ENCODE measurements at regions not wholly inside any gene's neighbourhood (a gene's known extent, or its start where the extent isn't known, plus 50 kb on each side); places are given as distances from the start of the nearest gene placed in this dataset.
A peak's percentile ranks its signal among the peaks of the same experiment; 100 is the strongest.

DNA sequence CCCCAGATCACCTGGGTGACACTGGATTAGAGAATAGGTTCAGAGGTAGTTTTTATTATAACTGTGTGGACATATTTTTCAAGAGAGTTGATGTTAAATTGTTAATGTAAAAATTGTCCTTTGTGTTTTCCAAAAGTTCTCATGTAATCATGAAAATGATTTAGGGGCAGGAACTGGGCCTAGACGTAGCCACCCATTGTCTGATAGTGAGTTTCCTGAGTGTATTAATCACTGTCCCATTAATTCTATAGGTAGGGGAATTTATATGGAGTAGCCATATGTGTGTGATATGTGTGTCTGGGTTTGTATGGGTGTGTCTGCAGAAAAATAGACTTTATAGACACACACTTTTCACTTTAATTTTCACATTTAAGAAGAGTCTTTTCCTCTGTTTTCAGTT lies 144.6 kb upstream of the RAI14 start:
- no peak for DNase-seq

DNA sequence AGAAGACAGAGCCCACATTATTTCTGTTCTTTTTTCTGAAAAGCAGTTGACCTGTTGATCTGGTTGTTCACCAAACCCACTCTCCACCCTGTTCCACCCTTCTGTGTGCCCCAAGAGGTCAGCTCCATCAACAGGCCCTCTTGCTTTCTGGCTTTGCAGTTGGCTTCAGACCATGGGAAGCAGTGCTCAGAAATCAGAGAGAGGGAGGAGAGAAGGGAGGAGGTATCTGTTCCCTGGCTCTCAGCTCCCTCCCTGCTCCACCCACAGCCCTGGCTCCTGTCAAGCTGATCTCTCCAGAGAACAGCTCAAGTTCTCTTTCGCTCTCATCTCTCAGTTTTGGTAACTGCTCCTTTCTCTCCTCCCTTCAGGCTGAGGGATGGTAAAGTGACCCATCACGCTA lies 144.2 kb upstream of the RAI14 start:
- no peak for DNase-seq

DNA sequence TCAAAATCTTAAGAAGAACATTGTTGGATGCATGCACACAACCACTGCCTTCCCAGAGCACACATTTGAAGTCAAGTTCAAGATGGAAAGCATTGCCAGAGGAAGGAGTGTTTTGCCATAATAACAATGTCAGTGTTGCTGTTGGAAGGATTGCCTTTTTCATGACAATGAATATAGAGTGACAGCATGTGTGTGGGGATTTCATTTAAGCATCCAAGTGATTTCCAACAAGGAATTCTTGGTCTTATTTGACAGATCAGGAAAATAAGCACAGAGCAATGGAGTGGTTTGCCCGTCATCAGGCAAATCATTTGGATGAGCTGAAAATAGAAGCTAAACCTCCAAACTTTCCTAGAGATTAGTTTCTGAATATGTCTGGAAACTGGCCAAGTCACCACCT lies 140.0 kb upstream of the RAI14 start:
- DNase-seq, result no peak

DNA sequence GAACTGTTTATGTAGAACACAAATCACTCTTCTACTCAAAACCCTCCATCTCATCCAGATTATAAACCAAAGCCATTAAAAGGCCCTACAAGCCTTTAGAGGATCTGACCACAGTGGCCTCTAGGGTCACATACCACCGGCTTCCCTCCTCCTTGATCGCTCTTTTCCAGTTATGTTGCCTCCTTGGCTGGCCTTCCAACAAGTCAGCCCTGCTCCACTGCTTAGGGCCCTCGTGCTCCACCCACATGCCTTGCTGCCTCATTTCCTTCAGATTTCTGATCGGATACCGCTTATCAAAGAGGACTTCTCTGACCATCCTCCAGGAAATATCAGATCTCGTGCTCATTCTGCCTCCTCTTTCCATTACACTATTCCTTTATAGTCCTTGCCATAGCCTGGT lies 139.4 kb upstream of the RAI14 start:
- no peak for DNase-seq

DNA sequence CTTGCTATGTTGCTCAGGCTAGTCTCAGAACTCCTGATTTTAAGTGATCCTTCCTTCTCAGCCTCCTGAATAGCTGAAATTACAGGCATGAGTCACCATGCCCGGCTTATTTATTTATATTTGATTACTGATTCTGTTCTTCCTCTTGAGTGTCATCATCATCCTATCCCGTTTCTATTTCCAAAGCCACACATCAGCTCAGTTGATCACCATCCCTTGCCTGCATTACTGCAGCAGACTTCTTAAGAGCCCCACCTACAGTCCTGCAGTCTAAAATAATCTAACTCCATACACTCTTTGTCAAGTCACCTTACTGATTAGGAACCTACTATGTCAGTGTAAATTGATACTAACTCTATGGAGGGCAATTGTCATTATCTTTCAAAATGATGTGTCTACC lies 138.9 kb upstream of the RAI14 start:
- DNase-seq, result no peak

DNA sequence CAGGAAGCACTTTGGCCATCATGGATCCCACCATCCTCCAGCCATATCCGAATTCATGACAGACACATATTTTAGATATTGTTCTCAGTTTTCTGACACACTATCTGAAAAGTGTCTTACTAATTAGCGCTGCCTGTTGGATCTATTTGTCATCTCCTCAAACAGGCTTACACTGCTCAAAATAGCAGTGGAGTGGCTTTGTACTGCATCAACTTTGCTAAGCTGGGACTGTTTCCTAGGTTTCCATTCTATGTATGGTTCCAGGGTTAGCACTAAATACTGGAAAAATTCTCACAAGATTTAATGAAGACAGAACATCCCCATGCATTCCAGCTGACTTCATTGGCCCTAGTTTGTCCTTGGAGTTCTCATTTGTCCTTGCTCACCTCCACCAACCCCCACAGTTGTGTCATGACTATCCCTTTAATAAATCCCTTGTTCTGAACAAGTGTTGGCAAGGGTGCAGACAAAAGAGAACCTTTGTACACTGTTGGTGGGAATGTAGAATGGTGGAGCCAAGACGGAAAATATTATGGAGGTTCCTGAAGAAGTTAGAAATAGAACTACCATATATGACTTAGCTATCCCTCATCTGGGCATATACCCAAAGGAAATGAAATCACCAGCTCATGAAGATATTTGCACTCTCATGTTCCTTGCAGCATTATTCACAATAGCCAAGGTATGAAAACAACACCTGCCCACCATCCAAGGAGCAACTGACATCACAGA lies 136.5 kb upstream of the RAI14 start:
- no peak for DNase-seq

DNA sequence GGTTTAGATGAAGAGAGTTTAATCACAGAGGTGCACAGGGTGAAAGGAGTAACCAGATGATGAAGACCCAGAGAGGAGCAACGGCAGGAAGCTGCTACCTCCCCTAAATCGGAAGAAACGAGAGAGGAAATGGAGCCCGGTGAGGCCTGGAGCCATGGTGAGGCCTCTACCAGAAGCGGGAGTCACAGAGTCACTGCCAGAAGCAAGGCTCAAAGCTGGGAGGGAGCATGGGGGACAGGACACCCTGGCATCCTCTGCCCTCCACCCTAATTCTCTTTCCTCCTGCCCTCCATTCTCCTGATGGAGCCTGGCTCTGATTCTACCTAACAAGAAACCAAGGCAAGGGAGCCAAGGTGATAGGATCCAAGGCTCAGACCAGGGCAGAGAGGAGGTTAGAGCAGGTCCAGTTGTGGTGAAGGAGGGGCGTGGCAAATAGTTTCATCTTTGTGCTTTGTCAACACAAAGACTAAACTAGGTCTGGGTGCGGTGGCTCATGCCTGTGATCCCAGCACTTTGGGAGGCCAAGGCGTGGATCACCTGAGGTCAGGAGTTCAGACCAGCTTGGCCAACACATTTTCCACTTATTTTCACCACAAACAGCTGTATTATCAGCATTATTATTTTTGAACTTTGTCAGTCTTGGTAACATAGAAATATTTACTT lies 134.4 kb upstream of the RAI14 start:
- DNase-seq, result no peak

DNA sequence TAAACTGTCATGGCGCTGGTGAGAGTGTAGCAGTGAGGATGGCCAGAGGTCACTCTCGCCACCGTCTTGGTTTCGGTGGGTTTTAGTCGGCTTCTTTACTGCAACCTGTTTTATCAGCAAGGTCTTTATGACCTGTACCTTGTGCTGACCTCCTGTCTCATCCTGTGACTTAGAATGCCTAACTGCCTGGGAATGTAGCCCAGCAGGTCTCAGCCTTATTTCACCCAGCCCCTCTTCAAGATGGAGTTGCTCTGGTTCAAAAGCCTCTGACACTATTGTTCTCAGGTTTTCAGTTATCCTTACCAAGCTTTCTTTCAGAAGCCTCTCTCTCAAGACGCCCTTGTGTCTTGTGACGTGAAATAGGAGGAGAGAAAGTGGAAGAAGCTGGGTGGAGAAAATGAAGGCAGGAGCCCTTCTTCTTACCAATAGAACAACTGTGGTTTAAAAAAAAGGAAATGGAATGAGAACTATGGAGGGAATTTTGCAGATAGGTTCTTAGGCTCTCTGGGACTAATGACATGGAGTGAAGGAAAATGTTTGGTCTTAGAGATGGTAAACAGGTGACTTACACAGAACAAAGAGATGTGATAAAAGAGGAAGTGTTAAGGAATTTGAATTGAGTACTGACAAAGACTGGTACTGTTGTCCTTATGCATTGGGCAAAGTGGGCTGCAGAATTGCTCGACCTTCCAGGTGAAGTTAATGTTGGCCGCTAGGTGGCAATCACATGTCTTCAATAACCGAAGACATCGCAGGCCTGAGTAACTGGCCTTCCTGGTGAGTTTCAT lies 133.3 kb upstream of the RAI14 start:
- peak; percentile 74 for DNase-seq

DNA sequence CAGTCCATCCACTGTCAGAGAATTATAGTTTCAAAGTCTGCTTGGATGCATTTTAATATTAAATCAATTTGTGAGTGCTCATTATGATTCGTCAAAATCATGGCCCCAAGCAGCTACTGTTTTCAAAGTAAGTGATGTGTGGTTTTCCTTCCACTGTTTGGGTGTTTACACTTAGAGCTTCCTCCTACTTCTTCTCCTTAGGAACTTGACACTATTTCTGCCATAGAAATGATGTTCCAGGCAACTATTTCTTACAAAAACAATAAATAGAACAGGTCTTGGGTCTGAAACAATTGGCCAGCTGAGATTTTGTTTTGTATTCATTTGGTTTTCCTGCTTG lies 132.8 kb upstream of the RAI14 start:
- no peak for DNase-seq

DNA sequence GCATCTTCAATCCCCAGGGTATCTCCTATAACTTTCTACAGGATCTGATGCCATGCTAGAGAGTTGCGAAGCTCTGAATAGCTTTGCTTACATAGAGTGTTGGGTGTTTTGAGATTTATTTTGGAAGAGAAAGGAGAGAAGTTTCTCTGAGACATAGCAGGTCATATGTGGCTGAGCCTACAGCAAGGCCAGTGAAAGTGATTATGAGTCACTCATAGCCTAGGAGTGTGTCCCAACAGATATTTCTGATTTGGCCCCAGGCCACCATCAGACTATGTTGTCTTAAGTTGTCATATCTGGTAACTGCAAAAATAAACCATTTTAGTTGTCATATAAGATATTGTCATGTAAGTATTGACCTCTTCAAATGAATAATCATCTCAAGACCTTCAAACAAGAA lies 132.0 kb upstream of the RAI14 start:
- no peak for DNase-seq

DNA sequence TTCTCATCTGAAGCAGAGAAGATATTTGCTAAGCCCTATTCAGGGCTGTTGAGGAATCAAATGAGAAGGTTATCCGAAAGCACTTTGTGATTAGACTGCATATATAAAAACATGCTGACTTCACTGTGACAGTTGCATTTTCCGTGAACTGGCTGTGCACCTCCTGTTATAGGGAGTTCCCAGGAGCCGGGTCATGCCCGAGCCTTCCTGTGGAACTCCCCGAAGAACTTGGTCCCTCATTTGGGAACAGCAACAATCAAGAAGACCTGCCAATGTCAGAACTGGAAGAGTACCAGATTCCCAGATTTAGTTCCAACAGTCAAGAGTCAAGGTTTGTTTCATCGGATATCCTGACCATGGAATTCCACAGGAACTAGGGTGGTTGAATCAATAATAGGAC lies 130.4 kb upstream of the RAI14 start:
- no peak for DNase-seq

DNA sequence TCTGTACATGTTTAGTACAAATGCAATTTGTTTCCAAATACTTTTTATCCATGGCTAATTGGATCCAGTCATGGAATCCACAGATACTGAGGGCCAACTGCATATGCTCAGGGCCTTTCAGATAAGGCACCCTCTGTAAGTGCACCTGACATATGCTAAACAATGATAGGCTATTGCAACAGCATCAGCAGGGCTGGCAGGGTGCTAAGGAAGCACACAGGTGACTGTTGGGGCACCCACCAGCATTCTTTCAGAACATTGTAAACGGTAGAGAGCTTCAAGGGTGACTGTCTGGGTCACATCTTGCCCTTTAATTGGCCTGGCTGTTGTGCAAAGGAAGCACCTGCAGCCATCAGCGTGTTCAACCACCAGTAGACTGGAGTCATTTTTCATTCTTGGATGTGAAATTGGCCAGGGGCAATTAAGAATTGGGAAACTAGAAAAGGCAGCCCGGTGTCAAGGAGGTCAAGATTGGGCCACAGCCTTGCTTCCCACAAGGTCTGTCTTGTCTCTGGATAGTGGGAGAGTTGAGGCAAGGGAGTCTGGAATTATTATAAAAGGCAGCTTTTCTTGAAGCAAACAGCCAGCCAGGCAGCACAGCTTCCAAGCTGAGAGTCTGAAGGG lies 129.3 kb upstream of the RAI14 start:
- DNase-seq, result no peak

DNA sequence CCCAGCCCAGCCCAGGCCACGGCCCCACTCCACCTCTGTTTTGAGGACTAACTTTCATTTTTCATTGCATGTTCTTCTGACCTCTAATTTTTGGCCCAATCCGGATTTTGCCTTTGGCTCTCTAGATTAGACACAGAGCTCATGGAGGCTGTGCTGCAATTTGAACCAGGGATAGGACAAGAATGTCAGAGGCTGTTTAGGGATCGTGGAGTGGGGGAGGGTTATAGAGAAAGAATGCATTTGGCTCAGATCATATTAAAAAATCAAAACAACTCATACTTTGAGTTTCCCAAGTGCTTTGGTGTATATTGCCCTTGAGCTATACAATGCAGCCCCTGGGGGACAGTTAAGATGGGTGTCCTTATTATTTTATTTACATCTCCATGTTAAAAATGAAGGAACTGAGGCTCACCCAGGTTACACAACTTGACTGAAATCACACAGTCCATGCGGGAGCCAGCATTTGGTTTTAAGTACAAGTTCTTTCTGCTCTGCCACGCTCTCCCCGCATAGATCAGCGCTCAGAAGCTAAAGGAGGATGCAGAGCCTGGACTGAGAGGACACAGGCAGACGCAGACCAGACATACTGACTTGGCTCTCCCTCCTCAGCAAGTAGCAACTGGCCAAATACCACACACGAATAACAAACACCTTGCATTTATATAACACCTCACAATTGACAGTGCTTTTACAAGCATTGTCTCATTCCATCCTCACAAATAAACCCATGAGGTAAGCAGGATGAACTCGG lies 126.4 kb upstream of the RAI14 start:
- no peak for DNase-seq

DNA sequence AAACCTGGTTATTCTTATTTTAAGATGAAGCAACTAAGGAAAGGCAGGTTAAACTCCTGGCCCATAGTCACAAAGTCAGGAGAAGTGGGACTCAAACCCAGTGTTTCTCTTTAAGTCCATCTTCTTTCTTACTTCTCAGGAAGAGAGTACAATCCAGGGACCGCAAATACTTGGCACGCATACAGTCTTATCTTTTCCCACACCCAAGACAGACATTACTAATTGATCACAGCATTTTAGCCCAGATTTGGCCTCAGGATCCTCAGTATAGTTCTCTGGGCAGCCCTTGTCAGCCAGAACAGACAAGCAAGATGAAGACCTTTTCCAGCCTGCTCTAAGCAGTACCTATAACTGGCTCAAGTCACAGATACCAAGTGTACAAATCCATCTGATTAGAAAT lies 125.5 kb upstream of the RAI14 start:
- no peak for DNase-seq

DNA sequence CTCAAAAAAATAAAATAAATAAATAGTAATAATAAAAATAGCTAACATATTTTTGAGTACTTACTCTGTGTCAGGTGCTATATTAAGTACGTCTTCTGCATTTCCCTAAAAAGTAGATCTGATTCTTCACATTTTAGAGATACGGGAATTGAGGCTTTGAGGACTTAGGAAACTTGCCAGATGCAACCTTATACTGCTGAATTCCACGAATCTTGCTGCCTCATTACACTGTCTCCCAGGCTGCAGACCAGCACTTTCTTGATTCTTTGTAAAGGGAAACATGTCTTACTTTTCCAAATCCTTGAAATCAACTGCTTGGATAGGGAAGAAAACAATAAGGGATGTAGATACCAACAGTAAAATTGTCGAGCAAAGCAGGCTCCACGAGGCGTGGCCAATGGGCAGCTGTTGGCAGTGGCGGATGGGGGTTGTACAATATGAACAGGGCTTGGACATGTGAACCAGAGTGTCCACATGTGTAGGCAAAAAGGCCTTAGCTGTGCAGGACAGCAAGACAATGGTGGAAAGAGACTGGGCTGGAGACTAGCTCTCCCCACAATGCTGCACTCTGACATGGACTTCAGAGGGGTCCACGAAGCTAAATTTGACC lies 124.3 kb upstream of the RAI14 start:
- DNase-seq, result no peak

DNA sequence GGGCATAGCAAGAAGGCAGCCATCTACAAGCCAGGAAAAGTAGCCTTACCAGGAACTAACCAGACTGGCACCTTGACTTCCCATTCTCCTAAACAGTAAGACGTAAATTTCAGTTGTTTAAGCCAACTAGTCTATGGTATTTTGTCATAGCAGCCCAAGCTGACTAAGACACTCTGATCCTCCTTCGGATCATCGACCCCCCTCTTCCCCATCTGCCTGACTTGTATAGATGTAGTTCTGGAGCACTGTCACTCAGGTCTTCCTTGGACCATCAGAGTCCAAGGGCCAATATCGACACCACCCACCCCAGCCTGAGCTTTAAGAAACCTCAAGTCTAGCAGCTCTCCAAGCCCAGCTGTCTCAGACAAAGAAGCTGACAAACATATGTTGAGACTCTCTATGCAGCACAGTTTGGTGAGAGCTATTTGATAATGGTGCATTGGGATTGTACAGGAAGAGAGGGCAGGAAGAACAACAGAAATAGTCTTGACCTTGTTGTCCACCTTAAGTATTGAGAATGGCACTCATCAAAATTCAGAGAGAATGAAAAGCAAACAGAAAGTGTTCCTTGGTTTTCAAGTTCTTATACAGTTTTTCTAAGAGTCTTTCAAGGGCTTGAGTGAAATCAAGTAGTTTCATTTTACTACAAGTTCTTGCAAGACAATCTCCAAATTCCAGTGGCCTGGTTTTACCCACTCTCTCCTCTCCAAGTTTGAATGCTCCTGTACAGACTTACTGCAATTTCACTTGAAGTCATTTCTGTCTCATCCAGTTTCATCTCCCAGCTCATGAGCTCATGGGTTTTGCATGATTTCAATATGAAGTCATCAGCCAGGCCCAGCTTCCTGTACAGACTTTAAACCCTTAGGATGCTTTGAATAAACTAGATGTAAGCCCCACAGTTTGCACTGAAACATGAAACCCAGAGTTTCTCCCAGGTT lies 122.3 kb upstream of the RAI14 start:
- no peak for DNase-seq

DNA sequence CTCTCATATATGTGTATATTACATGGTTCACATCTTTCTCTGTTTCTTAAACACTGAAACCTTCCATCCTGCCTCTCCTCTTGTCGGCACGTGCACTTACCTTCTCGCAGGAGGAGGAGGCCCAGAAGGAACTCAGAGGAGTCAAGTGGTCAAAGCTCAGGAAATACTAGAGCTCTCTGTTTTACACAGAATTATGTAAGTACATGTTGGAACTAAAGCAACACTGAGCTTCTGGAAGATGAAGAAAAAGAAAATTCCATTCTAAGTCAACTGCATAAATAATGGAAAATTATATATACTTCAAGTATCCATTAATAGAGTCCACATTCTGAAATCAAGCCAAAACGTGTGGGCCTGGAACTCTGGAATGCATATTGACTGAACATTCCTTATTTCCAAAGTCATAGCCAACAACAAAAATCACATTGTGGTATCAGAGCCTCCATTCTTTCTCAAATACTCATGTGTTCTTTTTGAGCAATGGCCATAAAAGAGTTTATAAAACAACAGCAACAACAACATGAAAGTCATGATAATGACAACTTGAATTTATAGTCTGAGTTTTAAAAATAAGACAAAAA lies 121.5 kb upstream of the RAI14 start:
- DNase-seq, result no peak

DNA sequence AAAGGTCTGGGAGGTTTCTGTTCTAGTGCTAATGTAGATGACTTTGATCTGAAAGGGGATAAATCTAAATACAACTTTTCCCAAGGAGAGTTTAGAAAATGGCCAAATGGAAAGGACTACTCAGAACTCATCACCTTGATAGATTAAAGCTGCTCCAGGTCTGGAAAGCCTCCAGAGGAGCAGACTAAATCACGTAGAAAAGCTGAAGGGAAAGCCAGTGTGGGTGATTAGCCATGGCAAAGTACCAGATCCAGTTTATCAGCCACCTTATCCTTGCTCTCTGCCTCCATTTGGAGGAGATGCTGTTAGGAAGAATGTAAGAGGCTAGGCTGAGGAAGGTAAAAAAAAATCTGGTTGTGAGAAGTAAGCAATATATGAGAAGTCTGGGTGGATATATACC lies 120.7 kb upstream of the RAI14 start:
- DNase-seq, result no peak

DNA sequence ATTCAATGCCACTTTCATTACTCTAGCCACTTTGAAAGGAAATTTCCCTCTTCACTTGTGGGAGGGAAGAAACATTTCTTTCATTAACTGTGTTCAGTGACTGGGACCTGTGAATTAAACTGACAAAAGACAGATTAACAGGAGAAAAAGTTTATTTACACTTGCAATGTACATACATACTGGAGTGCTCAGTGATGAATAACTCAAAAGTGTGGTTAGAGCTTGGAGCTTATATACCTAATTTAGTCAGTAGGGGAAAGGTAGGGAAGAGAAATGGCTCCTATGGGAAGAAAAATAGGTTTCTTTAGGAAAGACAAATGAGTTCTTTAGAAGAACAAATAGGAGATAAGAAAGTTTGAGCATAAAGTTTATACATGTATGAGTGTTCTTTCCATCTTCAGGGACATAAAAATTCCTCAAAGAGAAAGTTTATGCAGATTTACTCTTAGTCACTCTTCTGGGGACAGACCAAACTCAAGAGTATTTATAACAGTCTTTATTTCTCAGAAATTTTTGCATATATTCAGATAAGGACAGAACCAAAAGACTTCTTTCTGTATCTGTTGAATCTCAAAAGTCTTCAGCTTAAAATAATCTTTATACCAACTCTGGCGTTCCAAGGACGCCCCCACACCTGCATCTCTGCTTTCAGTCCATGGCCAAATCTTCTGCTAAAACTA lies 120.0 kb upstream of the RAI14 start:
- no peak for DNase-seq

DNA sequence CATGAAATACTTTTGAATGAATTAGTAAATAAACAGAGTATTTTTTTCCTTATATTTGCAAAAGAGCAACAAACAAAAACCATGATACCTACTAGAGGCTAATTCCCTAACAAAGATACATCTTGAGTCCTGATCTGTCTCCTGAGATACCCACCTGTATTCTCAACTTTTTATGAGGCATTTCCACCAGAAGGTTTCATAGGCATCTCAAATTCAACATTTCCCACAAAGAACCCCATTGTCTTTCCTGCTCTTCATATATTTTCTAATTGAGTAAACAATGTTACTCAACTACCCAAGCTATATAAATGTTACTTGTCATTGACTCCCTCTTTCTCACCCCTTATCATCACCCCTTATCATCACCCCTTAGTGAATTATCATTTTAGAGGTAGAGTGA lies 119.4 kb upstream of the RAI14 start:
- DNase-seq, result no peak
